ENCODE measurements at regions not wholly inside any gene's neighbourhood (a gene's known extent, or its start where the extent isn't known, plus 50 kb on each side); places are given as distances from the start of the nearest gene placed in this dataset.
"Not testable (repeated sequence)": the region's sequence is repeated elsewhere in the genome, so short reads cannot be mapped to it uniquely, and the experiment has no call there.

GRCh38 chr4:96455045-96455720 is 615.3 kb downstream of the PDHA2 start:
- no peak for DNase-seq

GRCh38 chr4:96458031-96458430 is 618.1 kb downstream of the PDHA2 start:
- not testable (repeated sequence) for DNase-seq

GRCh38 chr4:96459105-96459504 is 619.2 kb downstream of the PDHA2 start:
- DNase-seq: no peak

- no peak for DNase-seq
These were observed 625.9 kb downstream of the PDHA2 start for GRCh38 chr4:96465834-96466233.

- no peak for DNase-seq
These were observed 632.3 kb downstream of the PDHA2 start for GRCh38 chr4:96471956-96472867.

GRCh38 chr4:96473246-96473645 is 633.4 kb downstream of the PDHA2 start:
- no peak for DNase-seq

- no peak for DNase-seq
These were observed 643.6 kb downstream of the PDHA2 start for GRCh38 chr4:96483308-96484030.

- no peak for DNase-seq
These were observed 646.7 kb downstream of the PDHA2 start for GRCh38 chr4:96486563-96486962.

- no peak for DNase-seq
These were observed 657.7 kb downstream of the PDHA2 start for GRCh38 chr4:96497621-96498020.

- DNase-seq: no peak
These were observed 664.5 kb downstream of the PDHA2 start for GRCh38 chr4:96504386-96504785.

- DNase-seq: no peak
These were observed 669.3 kb downstream of the PDHA2 start for GRCh38 chr4:96509039-96509741.

GRCh38 chr4:96519291-96519690 is 679.4 kb downstream of the PDHA2 start:
- no peak for DNase-seq

- DNase-seq: no peak
These were observed 681.2 kb downstream of the PDHA2 start for GRCh38 chr4:96521046-96521536.

GRCh38 chr4:96523611-96524010 is 683.7 kb downstream of the PDHA2 start:
- DNase-seq: no peak

GRCh38 chr4:96524311-96524875 is 684.5 kb downstream of the PDHA2 start:
- DNase-seq: no peak

GRCh38 chr4:96525898-96526297 is 686.0 kb downstream of the PDHA2 start:
- no peak for DNase-seq

GRCh38 chr4:96526625-96527024 is 686.7 kb downstream of the PDHA2 start:
- no peak for DNase-seq

- DNase-seq: no peak
These were observed 691.9 kb downstream of the PDHA2 start for GRCh38 chr4:96531836-96532235.

- DNase-seq: no peak
These were observed 703.5 kb downstream of the PDHA2 start for GRCh38 chr4:96543346-96543745.

- no peak for DNase-seq
These were observed 718.6 kb downstream of the PDHA2 start for GRCh38 chr4:96558466-96558865.

- DNase-seq: no peak
These were observed 726.9 kb downstream of the PDHA2 start for GRCh38 chr4:96566755-96567154.

GRCh38 chr4:96585304-96585703 is 745.4 kb downstream of the PDHA2 start:
- no peak for DNase-seq
